Bronchial epithelial cell (primary cell): ENCODE measurements at regions not wholly inside any gene's neighbourhood (a gene's known extent, or its start where the extent isn't known, plus 50 kb on each side); places are given as distances from the start of the nearest gene placed in this dataset.
A peak's percentile ranks its signal among the peaks of the same experiment; 100 is the strongest.
"Not testable (repeated sequence)": the region's sequence is repeated elsewhere in the genome, so short reads cannot be mapped to it uniquely, and the experiment has no call there.

Source experiments
- DNase-seq: peaks from one replicate; pipeline ENCODE4 v3.0.0-alpha.2; 2010; ENCODE audit warnings: low read depth
- FAIRE-seq: peaks from 2 replicates; lab custom pipeline; 2011; peaks lifted over from hg19 to GRCh38; lab: Jason Lieb, UNC
- H3K27me3 ChIP-seq: 2 replicates; pipeline ENCODE4 v1.5.1; 2011; ENCODE audit warnings: low read length; ENCODE audit not compliant: control insufficient read depth, insufficient read depth
- H3K36me3 ChIP-seq: 2 replicates; pipeline ENCODE4 v1.5.1; 2011; ENCODE audit warnings: low read length; ENCODE audit not compliant: control insufficient read depth, insufficient read depth
- H3K4me3 ChIP-seq: 2 replicates; pipeline ENCODE4 v1.5.1; 2011; ENCODE audit warnings: mild to moderate bottlenecking, low read depth, low read length, control low read depth
- CTCF ChIP-seq: IDR thresholded peaks from 2 replicates; pipeline ENCODE4 v1.5.1; 2011; ENCODE audit warnings: mild to moderate bottlenecking, moderate library complexity, low read length, control low read depth, inconsistent platforms; ENCODE audit not compliant: insufficient read depth, severe bottlenecking

GRCh38 chr1:242610209-242610608 lies 85.7 kb upstream of the PLD5 start:
- Histone ChIP-seq H3K36me3 (no peaks in the 10 kb centered on the region), H3K4me3 (no peak overlapping the region), H3K27me3 (no peaks in the 10 kb centered on the region)
- FAIRE-seq: no peak
- TF ChIP-seq CTCF: no peak
- no peak for DNase-seq

- no peak overlapping the region for H3K4me3 ChIP-seq
- no peaks in the 10 kb centered on the region for H3K27me3 ChIP-seq
- TF ChIP-seq CTCF: no peak
- DNase-seq: peak; percentile 3
- no peak for FAIRE-seq
- no peaks in the 10 kb centered on the region for H3K36me3 ChIP-seq
These were observed 81.0 kb upstream of the PLD5 start for GRCh38 chr1:242605521-242605920.

GRCh38 chr1:242602001-242602400 lies 77.5 kb upstream of the PLD5 start:
- Histone ChIP-seq H3K4me3 (no peak overlapping the region), H3K36me3 (no peaks in the 10 kb centered on the region), H3K27me3 (no peaks in the 10 kb centered on the region)
- DNase-seq: no peak
- no peak for TF ChIP-seq CTCF
- no peak for FAIRE-seq

- not testable (repeated sequence) for H3K4me3 ChIP-seq, H3K27me3 ChIP-seq, H3K36me3 ChIP-seq, DNase-seq, FAIRE-seq
These were observed 69.3 kb upstream of the PLD5 start for GRCh38 chr1:242593756-242594155.

- no peak for TF ChIP-seq CTCF
- DNase-seq (no peak), FAIRE-seq (no peak)
- no peaks in the 10 kb centered on the region for H3K36me3 ChIP-seq
- H3K4me3 ChIP-seq: no peak overlapping the region
- no peaks in the 10 kb centered on the region for H3K27me3 ChIP-seq
These were observed 61.8 kb upstream of the PLD5 start for GRCh38 chr1:242586360-242586680.

- Histone ChIP-seq H3K27me3 (no peaks in the 10 kb centered on the region), H3K36me3 (no peaks in the 10 kb centered on the region), H3K4me3 (no peak overlapping the region)
- DNase-seq: no peak
- TF ChIP-seq CTCF: no peak
- no peak for FAIRE-seq
These were observed 61.3 kb upstream of the PLD5 start for GRCh38 chr1:242585616-242586359.
